ENCODE measurements at regions not wholly inside any gene's neighbourhood (a gene's known extent, or its start where the extent isn't known, plus 50 kb on each side); places are given as distances from the start of the nearest gene placed in this dataset.
"Not testable (repeated sequence)": the region's sequence is repeated elsewhere in the genome, so short reads cannot be mapped to it uniquely, and the experiment has no call there.

DNA sequence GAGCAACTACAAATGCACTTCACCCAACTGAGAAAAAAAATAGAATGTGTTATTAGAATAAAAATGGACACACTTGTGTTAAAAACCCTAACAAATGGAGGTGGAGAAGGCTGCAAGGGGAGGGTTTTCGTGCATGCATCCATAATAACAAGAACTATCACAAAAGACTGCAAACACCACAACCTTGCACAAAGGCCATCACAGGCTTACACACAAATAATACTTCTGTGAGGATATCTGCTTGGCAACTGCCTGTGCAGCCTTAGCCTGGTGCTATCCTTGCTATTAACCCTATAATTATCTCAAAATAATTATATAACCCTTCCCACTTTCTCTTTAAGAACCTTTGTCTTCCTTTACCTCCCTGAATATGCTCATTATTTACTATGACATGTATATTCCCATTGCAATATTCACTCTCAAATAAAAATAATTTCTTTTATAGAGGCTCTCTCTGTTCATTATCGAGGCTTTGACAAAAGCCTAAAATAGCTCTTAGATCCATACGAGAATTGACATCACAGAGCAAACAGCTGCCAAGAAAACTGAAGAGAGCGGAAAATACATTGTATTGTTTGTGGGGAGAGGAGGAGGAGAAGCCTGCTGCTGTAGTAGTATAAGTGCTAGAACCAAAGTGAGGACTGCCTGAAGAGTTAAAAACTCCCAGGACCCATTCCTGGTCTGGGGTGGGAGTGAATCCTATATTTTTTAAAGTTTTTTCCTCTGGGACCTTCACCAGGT lies 1768.7 kb downstream of the BRINP3 start:
- DNase-seq (ENCODE audit: low read depth, low spot score): no peak

GRCh38 chr1:188715566-188715965 lies 1762.1 kb downstream of the BRINP3 start:
- DNase-seq (ENCODE audit: low read depth, low spot score): no peak

DNA sequence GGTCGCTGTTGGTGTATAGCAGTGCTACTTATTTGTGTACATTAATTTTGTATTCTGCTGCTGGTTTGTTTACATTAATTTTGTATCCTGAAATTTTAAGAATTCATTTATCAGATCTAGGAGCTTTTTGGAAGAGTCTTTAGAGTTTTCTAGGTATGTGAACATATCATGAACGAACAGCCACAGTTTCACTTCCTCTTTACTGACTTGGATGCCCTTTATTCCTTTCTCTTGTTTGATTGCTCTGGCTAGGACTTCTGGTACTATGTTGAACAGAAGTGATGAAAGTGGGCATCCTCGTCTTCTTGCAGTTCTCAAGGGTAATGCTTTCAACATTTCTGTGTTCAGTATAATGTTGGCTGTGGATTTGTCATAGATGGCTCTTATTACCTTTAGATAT lies 1757.9 kb downstream of the BRINP3 start:
- no peak for DNase-seq (ENCODE audit: low read depth, low spot score)

- no peak for DNase-seq (ENCODE audit: low read depth, low spot score)
Observed at GRCh38 chr1:188723332-188724020, 1754.2 kb downstream of the BRINP3 start.

DNA sequence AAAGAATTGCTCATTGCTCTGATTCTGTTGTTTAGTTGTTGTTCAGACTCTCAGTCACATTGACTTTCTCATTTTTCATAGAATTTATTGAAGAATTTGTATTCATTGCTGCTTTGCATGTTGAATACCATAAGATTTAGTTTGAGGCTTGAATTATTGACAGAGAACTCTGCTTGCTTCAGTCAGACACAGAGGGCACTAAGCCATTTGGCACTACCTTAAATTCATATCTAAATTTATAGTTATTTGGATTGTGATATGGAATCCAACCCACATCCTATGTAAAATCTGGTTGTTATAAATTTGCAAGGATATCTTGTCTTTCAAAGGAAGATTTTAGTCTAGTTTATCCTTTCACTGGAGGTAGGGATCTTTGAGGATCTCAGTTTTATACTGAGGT lies 1748.6 kb downstream of the BRINP3 start:
- DNase-seq (ENCODE audit: low read depth, low spot score): no peak

DNA sequence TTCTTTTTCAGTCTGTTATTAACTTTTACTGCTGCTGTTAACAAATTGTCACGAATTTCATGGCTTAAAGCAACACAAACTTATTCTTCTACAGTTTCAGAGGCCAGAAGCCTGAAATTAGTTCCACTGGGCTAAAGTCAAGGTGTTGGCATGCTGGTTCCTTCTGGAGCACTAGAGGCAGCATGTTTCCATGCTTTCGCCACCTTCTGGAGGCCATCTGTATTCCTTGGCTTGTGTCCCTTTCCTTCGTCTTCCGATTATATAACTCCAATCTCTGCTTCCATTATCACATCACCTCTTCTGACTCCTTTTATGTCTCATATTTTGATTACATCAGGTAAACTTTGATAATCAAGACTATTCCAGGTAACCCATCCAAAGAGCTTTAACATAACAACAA lies 1742.1 kb downstream of the BRINP3 start:
- DNase-seq (ENCODE audit: low read depth, low spot score): no peak

GRCh38 chr1:188749275-188749674 lies 1728.4 kb downstream of the BRINP3 start:
- DNase-seq (ENCODE audit: low read depth, low spot score): not testable (repeated sequence)

- DNase-seq (ENCODE audit: low read depth, low spot score): not testable (repeated sequence)
Observed at GRCh38 chr1:188752027-188752426, 1725.6 kb downstream of the BRINP3 start.

DNA sequence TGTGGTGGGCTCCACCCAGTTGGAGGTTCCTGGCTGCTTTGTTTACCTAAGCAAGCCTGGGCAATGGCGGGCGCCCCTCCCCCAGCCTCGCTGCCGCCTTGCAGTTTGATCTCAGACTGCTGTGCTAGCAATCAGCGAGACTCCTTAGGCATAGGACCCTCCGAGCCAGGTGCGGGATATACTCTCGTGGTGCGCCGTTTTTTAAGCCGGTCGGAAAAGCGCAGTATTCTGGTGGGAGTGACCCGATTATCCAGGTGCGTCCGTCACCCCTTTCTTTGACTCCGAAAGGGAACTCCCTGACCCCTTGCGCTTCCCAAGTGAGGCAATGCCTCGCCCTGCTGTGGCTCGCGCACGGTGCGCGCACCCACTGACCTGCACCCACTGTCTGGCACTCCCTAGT lies 1719.9 kb downstream of the BRINP3 start:
- DNase-seq (ENCODE audit: low read depth, low spot score): not testable (repeated sequence)

DNA sequence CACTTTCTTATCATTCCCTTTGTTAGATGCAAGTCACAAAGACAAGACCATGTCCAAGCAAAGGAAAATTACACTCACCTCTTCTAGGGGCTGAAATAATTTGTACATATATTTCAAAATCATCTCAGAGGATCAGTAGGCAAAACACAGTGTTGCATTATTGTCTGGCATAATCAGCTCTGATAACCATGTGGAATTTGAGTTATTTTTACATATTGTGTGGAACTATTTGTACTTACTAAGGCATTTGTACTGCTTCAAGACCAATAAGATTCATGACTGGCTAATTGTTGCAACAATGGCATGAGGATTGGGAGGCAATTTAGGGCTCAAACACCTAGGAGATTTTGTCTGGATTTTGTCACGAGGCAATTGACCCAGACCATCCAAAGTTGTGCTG lies 1716.4 kb downstream of the BRINP3 start:
- no peak for DNase-seq (ENCODE audit: low read depth, low spot score)

DNA sequence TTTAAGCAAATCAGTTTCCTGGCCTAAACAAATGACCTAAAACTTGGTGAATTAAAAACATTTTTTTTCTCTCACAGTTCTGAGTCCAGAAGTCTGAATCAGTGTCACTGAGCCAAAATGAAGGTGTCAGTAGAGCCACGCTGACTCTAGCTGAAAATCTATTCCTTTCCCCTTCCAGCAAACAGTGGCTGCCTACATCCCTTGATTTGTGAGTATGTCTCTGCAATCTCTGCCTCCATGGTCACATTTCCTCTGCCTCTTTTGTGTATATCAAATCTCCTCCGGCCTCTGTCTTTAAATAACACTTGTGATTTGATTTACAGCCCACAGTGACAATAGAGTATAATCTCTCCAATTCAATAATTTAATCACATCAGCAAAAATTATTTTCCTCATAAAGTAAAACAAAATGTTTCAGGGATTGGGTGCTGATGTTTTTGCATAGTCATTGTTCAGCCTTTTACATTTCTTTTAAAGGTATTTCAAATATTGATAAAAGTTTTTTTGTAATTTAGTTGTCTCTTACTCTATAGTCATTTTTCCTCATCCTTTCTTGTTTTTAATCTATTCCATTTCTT lies 1715.4 kb downstream of the BRINP3 start:
- DNase-seq (ENCODE audit: low read depth, low spot score): no peak

DNA sequence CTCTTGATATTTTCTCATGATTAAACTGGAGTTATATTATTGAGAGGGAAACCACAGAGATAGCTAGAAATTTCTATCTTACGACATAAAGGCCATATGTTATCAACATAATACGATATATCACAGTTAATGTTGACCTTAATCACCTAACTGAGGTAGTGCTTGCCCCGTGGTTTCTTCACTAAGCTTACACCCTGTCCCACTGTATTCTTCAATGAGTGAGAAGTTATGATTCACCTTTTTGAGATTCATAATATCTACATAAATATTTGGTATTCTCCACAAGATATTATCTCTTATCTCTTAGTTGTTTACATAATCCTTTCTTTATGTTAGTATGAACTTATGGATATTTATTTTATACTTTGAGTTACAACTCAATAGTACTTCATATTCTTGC lies 1714.1 kb downstream of the BRINP3 start:
- DNase-seq (ENCODE audit: low read depth, low spot score): no peak

DNA sequence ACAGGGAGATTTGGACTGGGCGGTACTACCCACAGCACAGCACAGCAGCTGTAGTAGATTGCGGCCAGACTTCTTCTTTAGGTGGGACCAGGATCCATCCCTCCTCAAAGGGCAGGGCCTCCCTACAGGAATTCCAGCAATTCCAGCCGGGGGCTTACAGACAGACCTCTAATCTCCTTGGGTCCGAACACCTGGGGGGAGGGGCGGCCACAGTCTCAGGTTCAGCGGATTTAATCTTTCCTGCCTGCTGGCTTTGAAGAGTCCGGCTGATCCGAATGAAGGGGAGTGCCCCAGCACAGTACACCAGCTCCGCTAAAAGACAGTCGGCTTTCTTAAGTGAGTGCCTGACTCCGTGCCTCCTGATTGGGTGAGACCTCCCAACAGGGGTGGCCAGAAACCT lies 1708.5 kb downstream of the BRINP3 start:
- no peak for DNase-seq (ENCODE audit: low read depth, low spot score)

- no peak for DNase-seq (ENCODE audit: low read depth, low spot score)
Observed at GRCh38 chr1:188769936-188770335, 1707.7 kb downstream of the BRINP3 start.

GRCh38 chr1:188778578-188778977 lies 1699.1 kb downstream of the BRINP3 start:
- no peak for DNase-seq (ENCODE audit: low read depth, low spot score)

DNA sequence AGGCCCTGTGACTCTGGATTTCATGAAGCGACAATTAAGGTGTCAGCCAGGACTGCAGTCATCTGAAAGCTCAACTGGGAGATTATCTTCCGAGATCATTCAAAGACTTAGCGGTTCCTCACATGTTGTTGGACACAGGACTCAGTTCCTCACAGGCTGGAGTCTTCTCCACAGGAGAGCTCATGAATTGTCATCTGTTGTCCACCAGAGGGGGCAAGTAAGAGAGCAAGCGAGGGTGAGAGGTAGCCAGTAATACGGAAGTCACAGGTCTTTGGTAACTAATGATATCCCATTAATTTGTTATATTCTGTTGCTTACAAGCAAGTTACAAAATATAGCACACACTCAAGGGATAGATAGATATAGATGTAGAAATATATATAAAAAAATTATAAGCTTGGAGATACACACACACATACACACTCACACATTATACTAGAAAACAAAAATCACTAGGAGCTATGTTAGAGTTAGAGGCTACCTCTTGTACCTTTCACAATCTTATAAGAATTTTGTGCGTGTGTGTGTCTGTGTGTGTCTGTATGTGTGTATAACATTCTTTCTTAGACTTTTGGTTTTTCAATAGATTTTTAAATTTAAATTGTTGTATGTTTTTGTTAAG lies 1695.3 kb downstream of the BRINP3 start:
- DNase-seq (ENCODE audit: low read depth, low spot score): peak; percentile 54

GRCh38 chr1:188794969-188795368 lies 1682.7 kb downstream of the BRINP3 start:
- no peak for DNase-seq (ENCODE audit: low read depth, low spot score)

DNA sequence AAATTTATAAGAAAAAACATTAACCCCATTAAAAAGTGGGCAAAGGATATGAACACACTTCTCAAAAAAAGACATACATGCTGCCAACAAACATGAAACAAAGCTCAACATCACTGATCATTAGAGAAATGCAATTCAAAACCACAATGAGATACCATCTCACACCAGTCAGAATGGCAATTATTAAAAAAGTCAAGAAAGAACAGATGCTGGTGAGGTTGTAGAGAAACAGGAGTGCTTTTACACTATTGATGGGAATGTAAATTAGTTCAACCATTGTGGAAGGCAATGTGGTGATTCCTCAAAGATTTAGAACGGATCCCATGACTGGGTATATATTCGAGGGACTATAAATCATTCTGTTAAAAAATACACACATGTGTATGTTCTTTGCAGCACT lies 1665.5 kb downstream of the BRINP3 start:
- not testable (repeated sequence) for DNase-seq (ENCODE audit: low read depth, low spot score)

DNA sequence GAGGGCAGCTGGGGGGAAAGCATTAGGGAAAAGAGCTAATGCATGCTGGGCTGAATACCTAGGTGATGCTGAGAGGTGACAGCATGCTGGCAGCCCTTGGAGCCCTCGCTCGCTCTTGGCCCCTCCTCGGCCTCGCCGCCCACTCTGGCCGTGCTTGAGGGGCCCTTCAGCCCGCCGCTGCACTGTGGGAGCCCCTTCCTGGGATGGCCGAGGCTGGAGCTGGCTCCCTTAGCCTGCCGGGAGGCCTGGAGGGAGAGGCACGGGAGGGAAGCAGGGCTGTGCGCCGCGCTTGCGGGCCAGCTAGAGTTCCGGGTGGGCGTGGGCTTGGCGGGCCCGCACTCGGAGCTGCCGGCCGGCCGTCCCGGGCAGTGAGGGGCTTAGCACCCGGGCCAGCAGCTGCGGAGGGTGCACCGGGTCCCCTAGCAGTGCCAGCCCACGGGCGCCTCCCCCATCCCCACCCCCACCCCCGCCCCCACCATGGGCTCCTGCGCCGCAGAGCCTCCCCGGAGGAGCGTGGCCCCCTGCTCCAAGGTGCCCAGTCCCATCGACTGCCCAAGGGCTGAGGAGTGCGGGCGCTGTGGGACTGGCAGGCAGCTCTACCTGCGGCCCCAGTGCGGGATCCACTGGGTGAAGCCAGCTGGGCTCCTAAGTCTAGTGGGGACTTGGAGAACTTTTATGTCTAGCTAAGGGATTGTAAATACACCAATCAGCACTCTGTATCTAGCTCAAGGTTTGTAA lies 1664.7 kb downstream of the BRINP3 start:
- not testable (repeated sequence) for DNase-seq (ENCODE audit: low read depth, low spot score)

DNA sequence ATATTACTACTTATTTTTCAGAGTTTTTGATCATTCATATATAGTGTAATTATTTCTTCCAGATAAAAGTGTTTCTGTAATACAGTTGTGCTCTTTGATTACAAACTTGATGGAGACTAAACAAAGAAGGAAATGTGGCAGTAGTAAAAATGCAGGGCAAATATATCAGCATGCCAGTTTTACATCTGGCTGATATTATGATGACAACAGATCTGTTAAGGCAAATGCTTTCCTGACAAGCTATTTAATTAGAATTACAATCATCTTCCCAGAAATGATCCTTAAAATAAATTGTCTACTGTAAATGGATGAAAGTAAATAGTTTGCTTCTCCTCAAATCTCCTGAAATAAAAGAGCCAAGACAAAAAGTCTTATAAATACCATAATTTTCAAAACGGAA lies 1659.8 kb downstream of the BRINP3 start:
- no peak for DNase-seq (ENCODE audit: low read depth, low spot score)

DNA sequence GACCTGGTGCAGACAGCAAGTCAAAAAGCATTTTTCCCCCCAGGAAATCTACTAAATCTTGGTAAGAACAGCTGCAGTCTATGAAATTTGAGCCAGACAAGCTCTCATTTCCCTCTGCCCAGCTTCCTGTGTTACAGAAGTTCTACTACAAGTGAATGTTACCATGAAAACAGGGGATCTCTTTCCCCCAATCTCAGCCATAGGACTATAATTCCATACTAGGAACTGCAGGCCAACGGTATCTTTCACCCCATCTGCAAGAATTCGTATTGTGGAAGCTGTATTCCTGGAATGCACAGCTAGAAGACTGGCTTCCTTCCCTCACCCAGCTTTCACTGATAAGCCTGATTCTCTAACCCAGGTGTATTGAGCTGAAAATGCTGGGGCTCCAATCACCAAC lies 1655.4 kb downstream of the BRINP3 start:
- no peak for DNase-seq (ENCODE audit: low read depth, low spot score)

DNA sequence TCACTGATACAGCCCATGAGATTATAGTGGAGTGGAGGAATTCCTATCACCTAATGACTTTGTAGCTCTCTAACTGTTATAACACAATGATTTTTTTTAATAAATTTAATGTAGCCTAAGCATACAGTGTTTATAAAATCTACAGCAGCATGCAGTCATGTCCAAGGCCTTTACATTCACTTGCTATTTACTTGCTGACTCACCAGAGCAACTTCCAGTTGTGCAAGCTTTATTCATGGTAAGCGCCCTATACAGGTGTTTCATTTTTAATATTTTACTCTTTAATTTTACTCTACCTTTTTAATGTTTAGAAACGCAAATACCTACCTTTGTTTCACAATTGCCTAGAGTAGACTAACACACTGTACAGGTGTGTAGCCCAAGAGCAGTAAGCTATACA lies 1652.2 kb downstream of the BRINP3 start:
- DNase-seq (ENCODE audit: low read depth, low spot score): no peak
